BJ (cell line): ENCODE measurements at regions not wholly inside any gene's neighbourhood (a gene's known extent, or its start where the extent isn't known, plus 50 kb on each side); places are given as distances from the start of the nearest gene placed in this dataset.

ENCODE experiments used
- CTCF ChIA-PET: fragments of 350-600 bp; formaldehyde crosslinking; extraction: SDS; loops from one replicate; lab custom pipeline; 2021; ENCODE audit warnings: antibody characterized with exemption, inconsistent platforms; lab: Yijun Ruan, JAX
- POLR2A ChIA-PET: fragments of 300-600 bp; sonication (Branson Sonifier 250); formaldehyde crosslinking; extraction: SDS; loops from one replicate; lab custom pipeline; 2021; ENCODE audit warnings: antibody characterized with exemption; lab: Charles Lee
- DNase-seq: peaks from one replicate; pipeline ENCODE4 v3.0.0-alpha.2; 2011; ENCODE audit warnings: low read depth
- H3K27me3 ChIP-seq: 2 replicates; pipeline ENCODE4 v1.6.0; 2011; ENCODE audit warnings: low read length; ENCODE audit not compliant: control insufficient read depth, insufficient read depth
- H3K36me3 ChIP-seq: 2 replicates; pipeline ENCODE4 v1.5.1; 2011; ENCODE audit warnings: low read length; ENCODE audit not compliant: control insufficient read depth, insufficient read depth
- H3K4me3 ChIP-seq: 2 replicates; pipeline ENCODE4 v1.5.1; 2011; ENCODE audit warnings: low read depth, mild to moderate bottlenecking, control low read depth, low read length
- TF ChIP-seq, protein P1 (sequence below): IDR thresholded peaks from 2 replicates; pipeline ENCODE4 v1.5.1; 2011; ENCODE audit warnings: low read depth, mild to moderate bottlenecking, control low read depth, inconsistent platforms, low read length, moderate library complexity; ENCODE audit not compliant: insufficient read depth

DNA sequence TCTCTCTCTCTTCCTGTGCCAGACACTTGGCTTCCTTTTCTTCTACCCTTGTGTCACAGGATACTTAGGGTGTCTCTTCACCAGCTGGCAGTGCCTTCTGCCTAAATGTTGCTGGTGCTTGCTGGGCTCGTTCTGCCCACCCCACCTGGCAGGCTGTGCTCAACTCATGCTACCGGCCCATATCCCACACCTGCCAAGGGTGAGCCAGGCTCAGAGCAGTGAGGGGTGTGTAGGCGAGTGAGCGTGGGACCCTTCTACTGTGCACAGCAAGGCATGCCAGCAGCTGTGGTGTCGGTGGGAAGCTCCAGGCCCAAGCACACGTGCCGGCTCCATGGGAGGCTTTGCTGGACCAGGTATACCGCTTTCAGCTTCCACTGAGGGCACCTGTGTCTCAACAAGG lies 1626.7 kb upstream of the ACO1 start:
- ChIA-PET CTCF (no interaction called here), POLR2A (no interaction called here)
- Histone ChIP-seq H3K27me3 (no peaks in the 10 kb centered on the region), H3K4me3 (no peak overlapping the region), H3K36me3 (no peaks in the 10 kb centered on the region)
- no peak for DNase-seq
- TF ChIP-seq, protein P1, sequence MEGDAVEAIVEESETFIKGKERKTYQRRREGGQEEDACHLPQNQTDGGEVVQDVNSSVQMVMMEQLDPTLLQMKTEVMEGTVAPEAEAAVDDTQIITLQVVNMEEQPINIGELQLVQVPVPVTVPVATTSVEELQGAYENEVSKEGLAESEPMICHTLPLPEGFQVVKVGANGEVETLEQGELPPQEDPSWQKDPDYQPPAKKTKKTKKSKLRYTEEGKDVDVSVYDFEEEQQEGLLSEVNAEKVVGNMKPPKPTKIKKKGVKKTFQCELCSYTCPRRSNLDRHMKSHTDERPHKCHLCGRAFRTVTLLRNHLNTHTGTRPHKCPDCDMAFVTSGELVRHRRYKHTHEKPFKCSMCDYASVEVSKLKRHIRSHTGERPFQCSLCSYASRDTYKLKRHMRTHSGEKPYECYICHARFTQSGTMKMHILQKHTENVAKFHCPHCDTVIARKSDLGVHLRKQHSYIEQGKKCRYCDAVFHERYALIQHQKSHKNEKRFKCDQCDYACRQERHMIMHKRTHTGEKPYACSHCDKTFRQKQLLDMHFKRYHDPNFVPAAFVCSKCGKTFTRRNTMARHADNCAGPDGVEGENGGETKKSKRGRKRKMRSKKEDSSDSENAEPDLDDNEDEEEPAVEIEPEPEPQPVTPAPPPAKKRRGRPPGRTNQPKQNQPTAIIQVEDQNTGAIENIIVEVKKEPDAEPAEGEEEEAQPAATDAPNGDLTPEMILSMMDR = no peak

GRCh38 chr9:30758726-30759446 lies 1625.6 kb upstream of the ACO1 start:
- POLR2A ChIA-PET = no interaction called here

DNA sequence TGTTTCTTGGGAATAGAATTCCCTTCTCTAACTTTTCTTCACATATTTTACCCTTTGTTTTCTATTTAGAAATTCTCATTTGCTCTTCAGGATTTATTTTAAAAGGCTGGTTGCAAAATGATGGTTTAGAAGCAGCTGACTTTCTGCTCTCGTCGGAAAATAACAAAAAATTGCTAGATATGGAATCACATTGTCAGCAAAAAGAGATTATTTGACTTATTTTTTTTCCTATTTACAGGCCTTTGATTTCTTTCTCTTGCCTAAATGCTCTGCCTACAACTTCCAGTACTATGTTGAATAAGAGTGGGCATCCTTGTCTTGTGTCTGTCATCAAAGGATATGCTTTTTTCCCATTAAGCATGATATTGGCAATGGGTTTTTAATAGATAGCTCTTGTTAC lies 1619.1 kb upstream of the ACO1 start:
- TF ChIP-seq, protein P1 = no peak
- DNase-seq = no peak
- CTCF ChIA-PET = no interaction called here
- H3K27me3 ChIP-seq = no peaks in the 10 kb centered on the region
- POLR2A ChIA-PET = no interaction called here
- H3K36me3 ChIP-seq = no peaks in the 10 kb centered on the region
- H3K4me3 ChIP-seq = no peak overlapping the region

More at GRCh38 chr9:30758726-30759446, 1625.6 kb upstream of the ACO1 start:
- CTCF ChIA-PET = no interaction called here
- Histone ChIP-seq H3K4me3 (no peak overlapping the region), H3K27me3 (no peaks in the 10 kb centered on the region), H3K36me3 (no peaks in the 10 kb centered on the region)
- no peak for DNase-seq
- TF ChIP-seq, protein P1 = no peak

DNA sequence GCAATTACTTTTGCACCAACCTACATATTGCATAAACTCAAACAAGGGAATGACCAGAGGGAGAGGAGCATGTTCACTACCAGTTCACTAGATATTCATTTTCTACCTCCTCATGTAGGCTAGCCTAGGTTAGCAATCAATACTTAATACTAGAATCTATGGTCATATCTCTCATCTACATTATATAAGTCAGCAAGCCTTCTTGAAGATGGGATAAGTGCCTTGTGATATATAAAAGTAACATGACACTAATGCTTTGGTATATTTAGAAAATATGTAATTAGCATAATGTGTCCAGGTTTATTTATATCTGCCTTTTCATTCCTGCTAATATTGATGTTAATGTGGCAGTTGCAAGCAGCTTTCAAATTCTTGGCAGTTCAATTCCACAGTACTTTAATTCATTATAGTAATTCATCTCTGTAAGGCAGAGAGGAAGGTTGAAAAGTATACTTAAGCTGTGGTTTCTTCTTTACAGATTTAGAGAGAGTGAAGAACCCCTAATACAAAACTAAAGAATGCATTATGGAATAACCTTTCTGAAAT lies 1613.2 kb upstream of the ACO1 start:
- ChIA-PET POLR2A (no interaction called here), CTCF (no interaction called here)
- no peak overlapping the region for H3K4me3 ChIP-seq
- TF ChIP-seq, protein P1 = no peak
- H3K36me3 ChIP-seq = no peaks in the 10 kb centered on the region
- no peak for DNase-seq
- no peaks in the 10 kb centered on the region for H3K27me3 ChIP-seq

GRCh38 chr9:30771760-30772159 lies 1612.7 kb upstream of the ACO1 start:
- ChIA-PET POLR2A (no interaction called here), CTCF (no interaction called here)
- Histone ChIP-seq H3K36me3 (no peaks in the 10 kb centered on the region), H3K27me3 (no peaks in the 10 kb centered on the region), H3K4me3 (no peak overlapping the region)
- no peak for DNase-seq
- TF ChIP-seq, protein P1 = no peak
